Left ventricle myocardium superior (tissue), 1 donor: ENCODE measurements at regions not wholly inside any gene's neighbourhood (a gene's known extent, or its start where the extent isn't known, plus 50 kb on each side); places are given as distances from the start of the nearest gene placed in this dataset.

Experiments
- ATAC-seq: fragments of 200-7000 bp; cut with Tn5 transposase; one replicate; pipeline ENCODE4 v1.9.1; 2020; ENCODE audit warnings: mild to moderate bottlenecking, moderate library complexity
- DNase-seq: peaks from one replicate; pipeline ENCODE4 v3.0.0-alpha.2; 2020
- intact Hi-C: fragments of 100-400 bp; cut with micrococcal nuclease; formaldehyde crosslinking; loops from one replicate; pipeline ENCODE4 v1.11.0; 2022
- donor health status: DM: no; HTN: yes; CAD: no; lungs with severe emphysema.

- ATAC-seq (no peak), DNase-seq (no peak)
- intact Hi-C loops, result no loop called here
Observed at GRCh38 chr18:30072609-30073385, 969.7 kb downstream of the DSC3 start.

- ATAC-seq, result no peak
- intact Hi-C loops, result no loop called here
Observed at GRCh38 chr18:30066288-30066687, 976.3 kb downstream of the DSC3 start.

GRCh38 chr18:30057398-30057797, 985.1 kb downstream of the DSC3 start:
- ATAC-seq (no peak), DNase-seq (no peak)
- intact Hi-C loops, result no loop called here

More at GRCh38 chr18:30066288-30066687, 976.3 kb downstream of the DSC3 start:
- DNase-seq, result no peak

- no peak for DNase-seq
- ATAC-seq, result no peak
- intact Hi-C loops, result no loop called here
Observed at GRCh38 chr18:30056528-30056927, 986.0 kb downstream of the DSC3 start.

- ATAC-seq, result no peak
- DNase-seq, result no peak
- intact Hi-C loops, result no loop called here
Observed at GRCh38 chr18:30044496-30044895, 998.0 kb downstream of the DSC3 start.

GRCh38 chr18:30039201-30039600, 1003.3 kb downstream of the DSC3 start:
- no peak for DNase-seq
- no peak for ATAC-seq
- intact Hi-C loops, result no loop called here

GRCh38 chr18:30034818-30035217, 1007.7 kb downstream of the DSC3 start:
- no peak for DNase-seq
- intact Hi-C loops, result no loop called here
- no peak for ATAC-seq

- DNase-seq, result no peak
- no peak for ATAC-seq
- intact Hi-C loops, result no loop called here
Observed at GRCh38 chr18:30016179-30016578, 1026.4 kb downstream of the DSC3 start.

GRCh38 chr18:30004965-30005364, 1037.6 kb downstream of the DSC3 start:
- intact Hi-C loops, result no loop called here
- ATAC-seq (no peak), DNase-seq (no peak)

GRCh38 chr18:29982218-29982617, 1060.3 kb downstream of the DSC3 start:
- ATAC-seq (no peak), DNase-seq (no peak)
- intact Hi-C loops, result no loop called here

GRCh38 chr18:29979881-29980280, 1062.7 kb downstream of the DSC3 start:
- no peak for DNase-seq
- no peak for ATAC-seq
- intact Hi-C loops, result no loop called here

GRCh38 chr18:29969876-29970275, 1072.7 kb downstream of the DSC3 start:
- no peak for ATAC-seq
- no peak for DNase-seq
- intact Hi-C loops, result no loop called here

- intact Hi-C loops, result no loop called here
- no peak for DNase-seq
- ATAC-seq, result no peak
Observed at GRCh38 chr18:29962579-29962978, 1080.0 kb downstream of the DSC3 start.

GRCh38 chr18:29960539-29960938, 1082.0 kb downstream of the DSC3 start:
- intact Hi-C loops, result no loop called here
- ATAC-seq (no peak), DNase-seq (no peak)

- intact Hi-C loops, result no loop called here
- DNase-seq (no peak), ATAC-seq (no peak)
Observed at GRCh38 chr18:29930231-29930630, 1112.3 kb downstream of the DSC3 start.

GRCh38 chr18:29928081-29928480, 1114.5 kb downstream of the DSC3 start:
- DNase-seq, result no peak
- ATAC-seq, result no peak
- intact Hi-C loops, result loop anchor here (10.0 kb wide), 1 partner anchor 53 kb away; no protein-coding TSS in a partner anchor

GRCh38 chr18:29925566-29925965, 1117.0 kb downstream of the DSC3 start:
- intact Hi-C loops, result loop anchor here (10.0 kb wide), 1 partner anchor 51 kb away; no protein-coding TSS in a partner anchor
- ATAC-seq, result no peak
- no peak for DNase-seq

- no peak for ATAC-seq
- intact Hi-C loops, result no loop called here
- DNase-seq, result no peak
Observed at GRCh38 chr18:29912351-29912750, 1130.2 kb downstream of the DSC3 start.

- ATAC-seq (no peak), DNase-seq (no peak)
- intact Hi-C loops, result no loop called here
Observed at GRCh38 chr18:29892960-29893558, 1149.5 kb downstream of the DSC3 start.

- DNase-seq (no peak), ATAC-seq (no peak)
- intact Hi-C loops, result no loop called here
Observed at GRCh38 chr18:29883114-29883513, 1159.4 kb downstream of the DSC3 start.

GRCh38 chr18:29882620-29883019, 1159.9 kb downstream of the DSC3 start:
- intact Hi-C loops, result no loop called here
- no peak for ATAC-seq
- no peak for DNase-seq
